HL-60 (cell line): ENCODE measurements at regions not wholly inside any gene's neighbourhood (a gene's known extent, or its start where the extent isn't known, plus 50 kb on each side); places are given as distances from the start of the nearest gene placed in this dataset.

Experiments
- DNase-seq, 2 experiments: peaks; one replicate each; pipeline ENCODE4 v3.0.0-alpha.2; 2010 to 2020; ENCODE audit warnings: low read depth in 1 of 2, low spot score in 1 of 2
- H3K27ac ChIP-seq: fragments of 250-450 bp; sonication (Bioruptor Pico); replicated peaks from 2 replicates; pipeline ENCODE4 v1.5.1; 2020; ENCODE audit warnings: mild to moderate bottlenecking, moderate library complexity
- H3K27me3 ChIP-seq: fragments of 250-450 bp; sonication (Bioruptor Pico); 2 replicates; pipeline ENCODE4 v1.5.1; 2021; ENCODE audit warnings: mild to moderate bottlenecking, moderate library complexity; ENCODE audit not compliant: insufficient read depth, poor library complexity, severe bottlenecking
- H3K4me3 ChIP-seq: replicated peaks from 2 replicates; pipeline ENCODE4 v1.5.1; 2011; ENCODE audit warnings: mild to moderate bottlenecking, control low read depth, low read length; ENCODE audit not compliant: insufficient read depth
- GABPA ChIP-seq: IDR thresholded peaks from 2 replicates; pipeline ENCODE4 v1.6.1; 2012; ENCODE audit warnings: low read depth
- POLR2AphosphoS5 ChIP-seq: IDR thresholded peaks from 2 replicates; pipeline ENCODE4 v1.6.1; 2012; ENCODE audit warnings: low read depth
- REST ChIP-seq: IDR thresholded peaks from 2 replicates; pipeline ENCODE4 v1.6.1; 2012; ENCODE audit warnings: low read depth; ENCODE audit not compliant: insufficient replicate concordance
- SPI1 ChIP-seq: IDR thresholded peaks from 2 replicates; pipeline ENCODE4 v1.6.1; 2012; ENCODE audit warnings: low read depth, mild to moderate bottlenecking, borderline replicate concordance
- TF ChIP-seq, protein P1 (sequence below): IDR thresholded peaks from one replicate; pipeline ENCODE4 v1.5.1; 2011; ENCODE audit warnings: low read length, control low read depth, inconsistent platforms; ENCODE audit not compliant: insufficient read depth

GRCh38 chr9:103168254-103168653 is 173.1 kb downstream of the CYLC2 start:
- DNase-seq: no peak
- no peak for TF ChIP-seq SPI1
- no peak for TF ChIP-seq GABPA
- no peak for TF ChIP-seq REST
- no peak for TF ChIP-seq POLR2AphosphoS5
- TF ChIP-seq, protein P1, sequence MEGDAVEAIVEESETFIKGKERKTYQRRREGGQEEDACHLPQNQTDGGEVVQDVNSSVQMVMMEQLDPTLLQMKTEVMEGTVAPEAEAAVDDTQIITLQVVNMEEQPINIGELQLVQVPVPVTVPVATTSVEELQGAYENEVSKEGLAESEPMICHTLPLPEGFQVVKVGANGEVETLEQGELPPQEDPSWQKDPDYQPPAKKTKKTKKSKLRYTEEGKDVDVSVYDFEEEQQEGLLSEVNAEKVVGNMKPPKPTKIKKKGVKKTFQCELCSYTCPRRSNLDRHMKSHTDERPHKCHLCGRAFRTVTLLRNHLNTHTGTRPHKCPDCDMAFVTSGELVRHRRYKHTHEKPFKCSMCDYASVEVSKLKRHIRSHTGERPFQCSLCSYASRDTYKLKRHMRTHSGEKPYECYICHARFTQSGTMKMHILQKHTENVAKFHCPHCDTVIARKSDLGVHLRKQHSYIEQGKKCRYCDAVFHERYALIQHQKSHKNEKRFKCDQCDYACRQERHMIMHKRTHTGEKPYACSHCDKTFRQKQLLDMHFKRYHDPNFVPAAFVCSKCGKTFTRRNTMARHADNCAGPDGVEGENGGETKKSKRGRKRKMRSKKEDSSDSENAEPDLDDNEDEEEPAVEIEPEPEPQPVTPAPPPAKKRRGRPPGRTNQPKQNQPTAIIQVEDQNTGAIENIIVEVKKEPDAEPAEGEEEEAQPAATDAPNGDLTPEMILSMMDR: no peak
- no peaks in the 10 kb centered on the region for H3K27me3 ChIP-seq
- H3K27ac ChIP-seq: no peak overlapping the region
- no peak overlapping the region for H3K4me3 ChIP-seq

GRCh38 chr9:103169798-103170197 is 174.7 kb downstream of the CYLC2 start:
- TF ChIP-seq GABPA (no peak), POLR2AphosphoS5 (no peak), SPI1 (no peak), REST (no peak)
- TF ChIP-seq, protein P1: no peak
- no peak for DNase-seq
- no peaks in the 10 kb centered on the region for H3K27me3 ChIP-seq
- H3K4me3 ChIP-seq: no peak overlapping the region
- H3K27ac ChIP-seq: no peak overlapping the region

DNA sequence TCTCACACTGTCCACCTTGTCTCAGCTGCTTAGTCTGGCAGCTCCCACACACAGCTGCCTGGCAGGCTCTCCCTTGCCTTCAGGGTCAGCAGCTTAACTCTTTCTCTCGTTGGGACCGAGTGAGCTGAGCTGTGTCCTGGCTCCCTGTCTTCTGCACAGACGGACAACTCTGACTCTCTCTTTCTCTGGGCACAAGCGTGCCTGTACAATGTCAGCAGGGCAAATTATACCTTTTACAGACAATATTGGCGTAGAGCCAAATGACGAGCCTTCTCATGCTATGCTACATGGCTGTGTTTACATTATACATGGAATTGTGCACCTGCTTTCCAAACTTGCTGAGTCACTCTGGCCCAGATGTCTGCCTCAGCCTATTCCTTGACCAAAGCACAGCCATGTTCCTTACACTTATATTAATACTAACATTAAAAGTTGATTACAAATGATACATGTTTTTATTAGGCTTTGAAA is 188.6 kb downstream of the CYLC2 start:
- Histone ChIP-seq H3K4me3 (no peak overlapping the region), H3K27me3 (no peaks in the 10 kb centered on the region), H3K27ac (no peak overlapping the region)
- no peak for DNase-seq
- TF ChIP-seq REST (no peak), GABPA (no peak), SPI1 (no peak), POLR2AphosphoS5 (no peak)
- TF ChIP-seq, protein P1: no peak
